Adrenal gland (tissue), 5 donors: ENCODE measurements at regions not wholly inside any gene's neighbourhood (a gene's known extent, or its start where the extent isn't known, plus 50 kb on each side); places are given as distances from the start of the nearest gene placed in this dataset.

Source experiments
- CTCF ChIP-seq, 6 experiments: fragments of 450-650 bp in 4 of 6; fragments of 200-600 bp in 2 of 6; sonication (generic) in 1 of 6; IDR thresholded peaks; 1 replicate in 5 of 6; 2 replicates in 1 of 6; pipeline versions ENCODE4 v1.5.1 to v1.8.0; 2016 to 2021; ENCODE audit warnings: antibody characterized with exemption in 6 of 6, mild to moderate bottlenecking in 2 of 6, moderate library complexity in 1 of 6
- POLR2A ChIP-seq, 2 donors: fragments of 450-650 bp; IDR thresholded peaks; one replicate each; pipeline ENCODE4 v1.6.1; 2017; ENCODE audit warnings: antibody characterized with exemption in 2 of 2, mild to moderate bottlenecking in 2 of 2, moderate library complexity in 1 of 2
- donor health status: DM: no; HTN: no; CAD: no.

GRCh38 chr2:81355436-81355835 lies 1050.9 kb upstream of the LRRTM1 start:
- TF ChIP-seq CTCF (IDR thresholded peaks at IDR 0.05) (no peak), POLR2A (IDR thresholded peaks at IDR 0.05) (no peak)
